MM.1S (cell line): ENCODE measurements at regions not wholly inside any gene's neighbourhood (a gene's known extent, or its start where the extent isn't known, plus 50 kb on each side); places are given as distances from the start of the nearest gene placed in this dataset.

Experiments
- DNase-seq: peaks from one replicate; pipeline ENCODE4 v3.0.0-alpha.2; 2015
- H2AFZ ChIP-seq: fragments of 300-600 bp; sonication (generic); 2 replicates; pipeline ENCODE4 v1.6.0; 2016; ENCODE audit warnings: antibody characterized with exemption, low read length
- H3F3A ChIP-seq: fragments of 300-600 bp; sonication (generic); 2 replicates; pipeline ENCODE4 v1.6.1; 2016; ENCODE audit warnings: mild to moderate bottlenecking, antibody characterized with exemption, low read length, moderate library complexity, mixed read lengths; ENCODE audit not compliant: insufficient read depth
- H3K27ac ChIP-seq: fragments of 300-600 bp; sonication (generic); 2 replicates; pipeline ENCODE4 v1.5.1; 2016; ENCODE audit warnings: mild to moderate bottlenecking, low read length
- H3K27me3 ChIP-seq: fragments of 300-600 bp; sonication (generic); replicated peaks from 2 replicates; pipeline ENCODE4 v1.6.0; 2016; ENCODE audit warnings: low read length; ENCODE audit not compliant: insufficient read depth
- H3K36me3 ChIP-seq: fragments of 300-600 bp; sonication (generic); replicated peaks from 2 replicates; pipeline ENCODE4 v1.6.1; 2016; ENCODE audit warnings: mild to moderate bottlenecking, low read length, mixed read lengths; ENCODE audit not compliant: insufficient read depth
- H3K4me1 ChIP-seq: fragments of 300-600 bp; sonication (generic); 2 replicates; pipeline ENCODE4 v1.6.1; 2016; ENCODE audit warnings: low read length, mixed read lengths
- H3K4me2 ChIP-seq: fragments of 300-600 bp; sonication (generic); 2 replicates; pipeline ENCODE4 v1.6.0; 2016; ENCODE audit warnings: low read depth, low read length
- H3K4me3 ChIP-seq: fragments of 300-600 bp; sonication (generic); 2 replicates; pipeline ENCODE4 v1.5.1; 2016; ENCODE audit warnings: low read length, mixed read lengths
- H3K79me2 ChIP-seq: fragments of 300-600 bp; sonication (generic); 2 replicates; pipeline ENCODE4 v1.6.1; 2016; ENCODE audit warnings: mixed run types, low read length, mixed read lengths
- H3K9ac ChIP-seq: fragments of 300-600 bp; sonication (generic); 2 replicates; pipeline ENCODE4 v1.6.1; 2016; ENCODE audit warnings: low read length, mixed read lengths
- H3K9me2 ChIP-seq: fragments of 300-600 bp; sonication (generic); replicated peaks from 2 replicates; pipeline ENCODE4 v1.6.1; 2016; ENCODE audit warnings: mild to moderate bottlenecking, low read length, mixed read lengths; ENCODE audit not compliant: insufficient read depth
- H3K9me3 ChIP-seq: fragments of 300-600 bp; sonication (generic); replicated peaks from 2 replicates; pipeline ENCODE4 v1.6.1; 2016; ENCODE audit warnings: mild to moderate bottlenecking, low read length, mixed read lengths; ENCODE audit not compliant: insufficient read depth
- H4K20me1 ChIP-seq: fragments of 300-600 bp; sonication (generic); 2 replicates; pipeline ENCODE4 v1.6.1; 2016; ENCODE audit warnings: mild to moderate bottlenecking, low read length, moderate library complexity, mixed read lengths; ENCODE audit not compliant: insufficient read depth
- CTCF ChIP-seq: fragments of 300-600 bp; sonication (generic); IDR thresholded peaks from 2 replicates; pipeline ENCODE4 v1.5.1; 2016; ENCODE audit warnings: antibody characterized with exemption, low read length, mixed read lengths
- EZH2 ChIP-seq: fragments of 300-600 bp; sonication (generic); optimal IDR thresholded peaks from 2 replicates; pipeline ENCODE3; 2017; ENCODE audit warnings: low read depth, mild to moderate bottlenecking, antibody characterized with exemption, low read length, mixed read lengths
- EZH2phosphoT487 ChIP-seq: fragments of 300-600 bp; sonication (generic); IDR thresholded peaks from 2 replicates; pipeline ENCODE4 v1.6.1; 2018; ENCODE audit warnings: antibody characterized with exemption, low read length

DNA sequence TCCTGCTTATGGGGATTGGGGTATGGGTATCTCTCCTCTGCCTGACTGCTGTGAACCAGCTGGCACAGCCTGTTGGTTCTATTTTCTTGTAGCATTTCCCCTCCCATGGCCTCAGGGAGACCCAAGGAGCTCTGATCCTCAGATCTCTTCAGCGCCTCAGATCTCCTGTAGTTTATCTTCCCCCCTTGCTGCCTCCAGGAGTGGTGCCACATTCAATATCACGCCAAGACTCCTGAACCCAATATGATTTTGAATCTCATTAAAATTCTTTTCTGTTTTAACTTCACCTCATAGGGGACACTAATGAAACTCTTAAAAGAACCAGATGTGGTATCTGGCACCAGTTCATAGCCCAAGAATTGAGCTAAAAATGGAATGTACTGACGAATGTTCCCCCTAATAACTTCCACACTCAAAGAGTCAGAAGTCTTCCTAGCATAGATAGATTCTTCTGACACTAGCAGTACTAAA is 59.6 kb upstream of the LIFR start:
- no peak overlapping the region for H3K4me3 ChIP-seq
- H3K36me3 ChIP-seq = no peaks in the 10 kb centered on the region
- H3F3A ChIP-seq = no peaks in the 10 kb centered on the region
- DNase-seq = no peak
- no peak overlapping the region for H3K27ac ChIP-seq
- no peak overlapping the region for H3K9ac ChIP-seq
- H3K9me2 ChIP-seq = no peaks in the 10 kb centered on the region
- no peaks in the 10 kb centered on the region for H3K27me3 ChIP-seq
- H3K4me1 ChIP-seq = no peaks in the 10 kb centered on the region
- H4K20me1 ChIP-seq = no peaks in the 10 kb centered on the region
- no peak overlapping the region for H3K4me2 ChIP-seq
- no peak for TF ChIP-seq EZH2phosphoT487
- TF ChIP-seq EZH2 = no peak
- no peak for TF ChIP-seq CTCF
- no peak overlapping the region for H2AFZ ChIP-seq
- H3K9me3 ChIP-seq = no peaks in the 10 kb centered on the region
- no peaks in the 10 kb centered on the region for H3K79me2 ChIP-seq

DNA sequence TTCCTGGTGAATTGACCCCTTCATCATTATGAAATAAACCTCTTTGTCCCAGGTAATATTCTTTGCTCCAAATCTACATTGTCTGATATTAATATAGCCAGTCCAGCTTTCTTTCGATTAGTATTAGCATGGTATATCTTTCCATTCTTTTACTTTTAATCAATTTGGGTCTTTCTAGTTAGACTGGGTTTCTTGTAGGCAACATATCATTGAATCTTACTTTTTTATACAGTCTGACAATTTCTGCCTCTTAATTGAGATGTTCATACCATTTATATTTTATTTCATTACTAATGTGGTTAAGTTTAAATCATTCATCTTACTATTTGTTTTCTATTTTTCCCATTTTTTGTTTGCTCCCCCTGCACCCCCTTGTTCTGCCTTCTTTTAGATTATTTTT is 61.7 kb upstream of the LIFR start:
- Histone ChIP-seq H3K9me2 (no peaks in the 10 kb centered on the region), H3K9me3 (no peaks in the 10 kb centered on the region), H3K27me3 (no peaks in the 10 kb centered on the region), H3K4me3 (no peak overlapping the region), H3K9ac (no peak overlapping the region), H3F3A (no peaks in the 10 kb centered on the region), H3K4me2 (no peak overlapping the region), H3K4me1 (no peaks in the 10 kb centered on the region), H3K27ac (no peak overlapping the region), H3K36me3 (no peaks in the 10 kb centered on the region), H3K79me2 (no peaks in the 10 kb centered on the region), H4K20me1 (no peaks in the 10 kb centered on the region), H2AFZ (no peak overlapping the region)
- no peak for DNase-seq
- TF ChIP-seq EZH2 (no peak), CTCF (no peak), EZH2phosphoT487 (no peak)

GRCh38 chr5:38621331-38621730 is 64.9 kb upstream of the LIFR start:
- TF ChIP-seq CTCF (no peak), EZH2phosphoT487 (no peak), EZH2 (no peak)
- no peak overlapping the region for H3K9ac ChIP-seq
- no peak overlapping the region for H3K27ac ChIP-seq
- no peaks in the 10 kb centered on the region for H3K4me1 ChIP-seq
- no peak overlapping the region for H3K4me3 ChIP-seq
- no peak overlapping the region for H2AFZ ChIP-seq
- H3K9me3 ChIP-seq = no peaks in the 10 kb centered on the region
- no peaks in the 10 kb centered on the region for H3K9me2 ChIP-seq
- no peak for DNase-seq
- no peaks in the 10 kb centered on the region for H3F3A ChIP-seq
- H3K36me3 ChIP-seq = no peaks in the 10 kb centered on the region
- no peak overlapping the region for H3K4me2 ChIP-seq
- no peaks in the 10 kb centered on the region for H3K27me3 ChIP-seq
- no peaks in the 10 kb centered on the region for H4K20me1 ChIP-seq
- no peaks in the 10 kb centered on the region for H3K79me2 ChIP-seq
